ENCODE measurements at regions not wholly inside any gene's neighbourhood (a gene's known extent, or its start where the extent isn't known, plus 50 kb on each side); places are given as distances from the start of the nearest gene placed in this dataset.

DNA sequence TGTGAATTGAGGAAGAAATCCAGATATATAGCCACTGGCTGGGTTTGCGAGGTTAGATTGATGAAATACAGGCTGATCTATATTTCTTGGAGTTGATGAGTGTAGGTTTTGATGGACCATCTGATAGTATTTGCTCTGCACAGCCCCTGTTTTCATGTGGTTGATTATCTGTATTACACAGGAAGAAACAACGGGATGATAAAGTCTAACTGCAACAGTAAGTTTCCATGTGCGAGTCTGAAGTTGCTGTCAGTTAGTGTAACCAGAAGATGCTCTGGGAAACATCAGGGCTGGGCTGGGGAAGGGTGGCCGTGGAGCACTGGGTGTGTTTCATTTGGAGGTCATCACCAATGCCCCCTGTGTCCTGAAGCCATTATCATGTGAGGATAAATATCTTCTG, 148.4 kb upstream of the SFRP2 start:
- H3K4me1 ChIP-seq: no peaks in the 10 kb centered on the region
- no peaks in the 10 kb centered on the region for H3K9me3 ChIP-seq

DNA sequence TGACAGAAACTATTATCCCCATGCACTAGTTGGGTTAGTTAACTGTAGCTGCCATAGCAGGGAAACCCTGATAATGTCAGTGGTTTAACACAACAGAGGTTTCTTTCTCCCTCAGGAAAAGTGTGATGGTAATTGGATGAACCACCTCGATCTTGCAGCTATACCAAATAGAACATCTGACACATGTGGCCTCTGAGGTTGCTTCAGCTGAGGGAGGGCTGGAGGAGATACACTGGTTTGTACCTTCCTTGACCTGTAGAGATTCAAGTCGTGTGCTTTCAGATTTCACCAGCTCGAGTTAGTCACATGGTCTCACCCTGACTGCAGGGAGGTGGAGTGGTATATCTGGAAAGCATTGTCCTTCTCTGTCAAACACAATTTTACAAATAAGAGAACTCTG, 147.2 kb upstream of the SFRP2 start:
- Histone ChIP-seq H3K27ac (peak overlapping the region in 1 of 4 donors; percentile 17), H3K9me3 (no peaks in the 10 kb centered on the region), H3K4me1 (no peaks in the 10 kb centered on the region), H3K27me3 (no peaks in the 10 kb centered on the region), H3K4me3 (no peak overlapping the region), H3K36me3 (no peaks in the 10 kb centered on the region)
- WGBS, 2 donors: 67 to 78% methylated on average over 3 of the region's 3 CpGs
- no peak for DNase-seq
- TF ChIP-seq POLR2A (IDR thresholded peaks at IDR 0.05): no peak
- TF ChIP-seq, protein P1, sequence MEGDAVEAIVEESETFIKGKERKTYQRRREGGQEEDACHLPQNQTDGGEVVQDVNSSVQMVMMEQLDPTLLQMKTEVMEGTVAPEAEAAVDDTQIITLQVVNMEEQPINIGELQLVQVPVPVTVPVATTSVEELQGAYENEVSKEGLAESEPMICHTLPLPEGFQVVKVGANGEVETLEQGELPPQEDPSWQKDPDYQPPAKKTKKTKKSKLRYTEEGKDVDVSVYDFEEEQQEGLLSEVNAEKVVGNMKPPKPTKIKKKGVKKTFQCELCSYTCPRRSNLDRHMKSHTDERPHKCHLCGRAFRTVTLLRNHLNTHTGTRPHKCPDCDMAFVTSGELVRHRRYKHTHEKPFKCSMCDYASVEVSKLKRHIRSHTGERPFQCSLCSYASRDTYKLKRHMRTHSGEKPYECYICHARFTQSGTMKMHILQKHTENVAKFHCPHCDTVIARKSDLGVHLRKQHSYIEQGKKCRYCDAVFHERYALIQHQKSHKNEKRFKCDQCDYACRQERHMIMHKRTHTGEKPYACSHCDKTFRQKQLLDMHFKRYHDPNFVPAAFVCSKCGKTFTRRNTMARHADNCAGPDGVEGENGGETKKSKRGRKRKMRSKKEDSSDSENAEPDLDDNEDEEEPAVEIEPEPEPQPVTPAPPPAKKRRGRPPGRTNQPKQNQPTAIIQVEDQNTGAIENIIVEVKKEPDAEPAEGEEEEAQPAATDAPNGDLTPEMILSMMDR (IDR thresholded peaks at IDR 0.05): no peak
- TF ChIP-seq POLR2AphosphoS5 (IDR thresholded peaks at IDR 0.05): no peak
- TF ChIP-seq EP300 (IDR thresholded peaks at IDR 0.05): no peak
- intact Hi-C loops (cut with DNase I): no loop called here

More for the DNA sequence above, 148.4 kb upstream of the SFRP2 start:
- DNase-seq: no peak
- TF ChIP-seq, protein P1 (IDR thresholded peaks at IDR 0.05): no peak
- no peak for TF ChIP-seq EP300 (IDR thresholded peaks at IDR 0.05)
- no peak for TF ChIP-seq POLR2AphosphoS5 (IDR thresholded peaks at IDR 0.05)
- no peak for TF ChIP-seq POLR2A (IDR thresholded peaks at IDR 0.05)
- 70 to 77% methylated on average over 4 of the region's 4 CpGs for WGBS, 2 donors
- no peak overlapping the region for H3K27ac ChIP-seq
- H3K27me3 ChIP-seq: no peaks in the 10 kb centered on the region
- no peak overlapping the region for H3K4me3 ChIP-seq
- intact Hi-C loops (cut with DNase I): no loop called here
- no peaks in the 10 kb centered on the region for H3K36me3 ChIP-seq

DNA sequence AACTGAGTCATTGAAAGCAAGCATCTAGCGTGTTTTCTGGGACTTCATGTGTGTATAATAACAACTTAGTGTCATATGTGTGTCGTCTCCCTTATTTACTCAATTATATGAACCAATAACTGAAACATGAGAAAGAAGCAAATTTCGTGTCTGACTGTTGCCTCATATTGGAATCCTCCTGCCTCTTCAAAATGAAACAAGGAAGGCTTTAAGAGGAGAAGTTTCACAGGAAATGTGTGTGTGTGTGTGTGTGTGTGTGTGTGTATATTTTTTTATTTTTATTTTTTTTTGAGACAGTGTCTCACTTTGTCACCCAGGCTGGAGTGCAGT, 145.8 kb upstream of the SFRP2 start:
- no peaks in the 10 kb centered on the region for H3K36me3 ChIP-seq
- no peak for DNase-seq
- H3K4me3 ChIP-seq: no peak overlapping the region
- WGBS, 2 donors: 76 to 80% methylated on average over 3 of the region's 3 CpGs
- no peaks in the 10 kb centered on the region for H3K4me1 ChIP-seq
- H3K27ac ChIP-seq: peak overlapping the region; percentile 52 to 72 (median 58)
- no peaks in the 10 kb centered on the region for H3K27me3 ChIP-seq
- intact Hi-C loops (cut with DNase I): no loop called here
- TF ChIP-seq POLR2AphosphoS5 (IDR thresholded peaks at IDR 0.05) (peak in 1 of 4 donors; percentile 19), POLR2A (IDR thresholded peaks at IDR 0.05) (no peak)
- TF ChIP-seq, protein P1 (IDR thresholded peaks at IDR 0.05): no peak
- H3K9me3 ChIP-seq: no peaks in the 10 kb centered on the region

DNA sequence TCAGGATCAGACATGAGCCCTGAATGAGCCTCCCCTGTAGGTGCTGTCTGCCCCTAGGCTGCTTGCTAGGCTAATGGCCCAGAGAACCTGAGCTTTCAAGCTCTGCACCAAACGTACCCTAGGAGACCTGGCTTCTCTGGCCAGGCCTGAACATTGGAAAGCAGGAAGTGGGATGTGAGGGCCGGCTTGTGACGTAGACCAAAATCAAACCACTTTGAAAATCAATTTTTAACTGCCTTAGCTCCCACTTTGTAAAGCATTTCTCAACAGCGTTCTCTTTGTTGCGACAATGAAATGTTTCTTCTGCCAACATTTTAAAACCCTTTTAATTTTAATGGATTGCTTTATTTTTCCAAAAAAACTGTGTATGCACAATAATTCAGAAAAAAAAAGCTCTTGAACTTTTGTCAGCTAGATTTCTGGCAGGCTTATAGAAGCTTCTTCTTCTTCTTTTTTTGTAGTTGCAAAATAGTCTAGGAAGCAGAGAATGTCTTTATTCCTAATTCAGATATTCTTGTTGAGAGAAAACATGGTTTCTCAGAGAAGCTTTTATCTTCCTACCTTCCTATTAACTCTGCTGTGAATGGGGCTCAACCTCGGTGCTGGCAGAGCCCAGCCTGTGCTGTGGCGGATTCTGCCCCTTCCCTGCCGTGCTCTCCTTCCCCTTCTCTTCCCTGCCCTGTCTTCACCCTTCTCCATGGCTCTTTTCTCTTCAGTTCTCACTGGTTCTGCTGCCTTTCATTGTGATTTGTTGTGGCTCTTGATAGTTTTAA, 145.2 kb upstream of the SFRP2 start:
- Histone ChIP-seq H3K9me3 (no peaks in the 10 kb centered on the region), H3K4me1 (no peaks in the 10 kb centered on the region), H3K27ac (peak overlapping the region; percentile 52 to 72 (median 58)), H3K27me3 (no peaks in the 10 kb centered on the region), H3K4me3 (no peak overlapping the region), H3K36me3 (no peaks in the 10 kb centered on the region)
- peak; percentile 80 for DNase-seq
- no peak for TF ChIP-seq EP300 (IDR thresholded peaks at IDR 0.05)
- TF ChIP-seq, protein P1 (IDR thresholded peaks at IDR 0.05): no peak
- peak in 3 of 4 donors; percentile 7 to 38 (median 24) for TF ChIP-seq POLR2AphosphoS5 (IDR thresholded peaks at IDR 0.05)
- 77 to 87% methylated on average over 8 of the region's 8 CpGs for WGBS, 2 donors
- intact Hi-C loops (cut with DNase I): no loop called here

DNA sequence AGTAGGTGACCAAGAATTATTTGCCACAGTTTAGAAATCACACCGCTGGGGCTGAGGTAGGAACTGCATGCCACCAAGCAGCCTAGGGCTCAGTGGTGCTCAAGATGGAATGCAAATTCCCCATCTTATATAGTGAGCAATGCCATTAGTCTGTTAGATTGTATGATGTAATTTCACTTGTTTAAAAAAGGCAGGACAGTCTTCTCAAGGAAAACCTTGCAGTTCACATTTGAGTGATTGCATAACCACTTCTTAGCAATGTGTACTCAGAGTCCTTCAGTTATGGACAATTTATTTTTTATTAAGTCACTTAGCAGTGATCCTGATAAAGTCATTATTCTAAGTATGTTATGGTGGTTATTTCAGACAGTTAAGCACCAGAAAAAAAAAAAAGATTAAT, 142.9 kb upstream of the SFRP2 start:
- Histone ChIP-seq H3K27ac (no peak overlapping the region), H3K9me3 (no peaks in the 10 kb centered on the region), H3K36me3 (no peaks in the 10 kb centered on the region), H3K4me3 (no peak overlapping the region), H3K27me3 (no peaks in the 10 kb centered on the region), H3K4me1 (no peaks in the 10 kb centered on the region)
- TF ChIP-seq, protein P1 (IDR thresholded peaks at IDR 0.05): no peak
- TF ChIP-seq EP300 (IDR thresholded peaks at IDR 0.05) (no peak), POLR2A (IDR thresholded peaks at IDR 0.05) (no peak), POLR2AphosphoS5 (IDR thresholded peaks at IDR 0.05) (peak in 3 of 4 donors; percentile 16 to 55 (median 52))
- intact Hi-C loops (cut with DNase I): no loop called here
- WGBS, 2 donors: 89 to 91% methylated on average over 1 of the region's 1 CpG
- no peak for DNase-seq

Data from sigmoid colon (tissue), 6 donors.